ENCODE measurements at regions not wholly inside any gene's neighbourhood (a gene's known extent, or its start where the extent isn't known, plus 50 kb on each side); places are given as distances from the start of the nearest gene placed in this dataset.

DNA sequence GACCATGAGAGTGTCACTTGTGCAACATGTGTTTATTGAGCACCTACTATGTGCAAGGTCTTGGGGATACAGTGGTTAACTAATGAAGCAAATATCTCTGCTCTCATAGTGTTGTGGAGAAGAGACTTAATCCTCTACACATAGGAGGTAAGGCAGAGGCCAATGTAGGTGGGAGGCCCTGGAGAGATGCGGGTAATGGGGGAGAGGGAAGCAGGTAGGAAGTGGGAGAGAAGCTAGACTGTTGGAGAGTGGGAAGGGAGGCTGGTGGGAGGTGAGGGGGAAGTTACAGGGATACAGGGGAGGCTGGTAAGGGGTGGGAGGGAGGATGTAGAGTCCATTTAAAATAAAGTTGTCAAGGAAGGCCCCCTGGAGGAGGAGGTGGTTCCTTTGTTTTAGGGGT is 240.0 kb downstream of the MIAT start:
- no peak for TF ChIP-seq EZH2 (IDR thresholded peaks at IDR 0.05; ENCODE audit: low read length)
- TF ChIP-seq CTCF (optimal IDR thresholded peaks at IDR 0.05 in 1 of 3, IDR thresholded peaks at IDR 0.05 in 1 of 3, conservative IDR thresholded peaks at IDR 0.05 in 1 of 3; ENCODE audit: extremely low read depth in 1 of 3, insufficient read depth in 2 of 3, low read length in 3 of 3), result no peak

Data from keratinocyte (primary cell).